ENCODE measurements at regions not wholly inside any gene's neighbourhood (a gene's known extent, or its start where the extent isn't known, plus 50 kb on each side); places are given as distances from the start of the nearest gene placed in this dataset.

DNA sequence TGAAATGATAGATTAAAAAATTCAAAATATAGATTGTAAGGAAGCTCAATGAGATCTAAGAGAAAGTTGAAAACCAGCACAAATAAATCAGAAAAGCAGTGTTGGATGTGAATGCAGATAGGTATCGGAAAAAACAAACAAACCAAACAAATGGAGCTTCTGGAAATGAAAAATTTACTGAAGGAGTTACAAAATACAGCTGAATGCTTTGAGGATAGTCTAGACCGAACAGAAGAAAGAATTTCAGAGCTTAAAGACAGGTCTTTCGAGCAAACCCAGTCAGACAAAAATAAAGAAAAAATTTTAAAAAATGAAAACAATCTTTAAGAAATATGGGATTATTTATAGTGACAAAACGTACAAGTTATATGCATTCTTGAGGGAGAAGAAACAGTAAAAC is 146.7 kb downstream of the FAM83B start:
- TF ChIP-seq, protein P1, sequence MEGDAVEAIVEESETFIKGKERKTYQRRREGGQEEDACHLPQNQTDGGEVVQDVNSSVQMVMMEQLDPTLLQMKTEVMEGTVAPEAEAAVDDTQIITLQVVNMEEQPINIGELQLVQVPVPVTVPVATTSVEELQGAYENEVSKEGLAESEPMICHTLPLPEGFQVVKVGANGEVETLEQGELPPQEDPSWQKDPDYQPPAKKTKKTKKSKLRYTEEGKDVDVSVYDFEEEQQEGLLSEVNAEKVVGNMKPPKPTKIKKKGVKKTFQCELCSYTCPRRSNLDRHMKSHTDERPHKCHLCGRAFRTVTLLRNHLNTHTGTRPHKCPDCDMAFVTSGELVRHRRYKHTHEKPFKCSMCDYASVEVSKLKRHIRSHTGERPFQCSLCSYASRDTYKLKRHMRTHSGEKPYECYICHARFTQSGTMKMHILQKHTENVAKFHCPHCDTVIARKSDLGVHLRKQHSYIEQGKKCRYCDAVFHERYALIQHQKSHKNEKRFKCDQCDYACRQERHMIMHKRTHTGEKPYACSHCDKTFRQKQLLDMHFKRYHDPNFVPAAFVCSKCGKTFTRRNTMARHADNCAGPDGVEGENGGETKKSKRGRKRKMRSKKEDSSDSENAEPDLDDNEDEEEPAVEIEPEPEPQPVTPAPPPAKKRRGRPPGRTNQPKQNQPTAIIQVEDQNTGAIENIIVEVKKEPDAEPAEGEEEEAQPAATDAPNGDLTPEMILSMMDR (IDR thresholded peaks at IDR 0.05), result no peak
- TF ChIP-seq POLR2A (IDR thresholded peaks at IDR 0.05), result no peak
